Amniotic epithelial cell (primary cell): ENCODE measurements at regions not wholly inside any gene's neighbourhood (a gene's known extent, or its start where the extent isn't known, plus 50 kb on each side); places are given as distances from the start of the nearest gene placed in this dataset.

ENCODE experiments used
- DNase-seq: peaks from one replicate; pipeline ENCODE4 v3.0.0-alpha.2; 2010; ENCODE audit warnings: low read depth

DNA sequence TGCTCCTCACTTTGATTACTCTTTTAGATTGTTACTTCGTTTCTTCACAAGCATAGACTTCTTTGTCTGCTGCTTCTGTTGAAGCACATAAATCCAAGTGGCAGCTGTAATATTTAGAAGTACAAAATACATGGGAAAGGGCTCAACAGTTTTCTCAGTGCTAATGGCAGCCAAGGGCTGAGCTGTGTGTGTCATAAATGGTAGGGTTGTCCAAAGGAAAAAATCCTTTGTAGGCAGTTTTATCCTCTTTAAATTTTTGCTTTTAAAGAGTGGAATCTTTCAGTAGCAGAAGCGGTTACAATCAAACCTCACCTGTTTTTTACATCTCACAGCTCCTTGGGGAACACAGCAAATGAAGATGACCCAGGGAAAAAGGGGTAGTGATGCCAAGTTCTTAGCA is 650.8 kb downstream of the PLPP3 start:
- no peak for DNase-seq

- peak; percentile 62 for DNase-seq
Measured at GRCh38 chr1:55927702-55928290, 651.6 kb downstream of the PLPP3 start.

- no peak for DNase-seq
Measured at GRCh38 chr1:55926906-55927471, 652.4 kb downstream of the PLPP3 start.

DNA sequence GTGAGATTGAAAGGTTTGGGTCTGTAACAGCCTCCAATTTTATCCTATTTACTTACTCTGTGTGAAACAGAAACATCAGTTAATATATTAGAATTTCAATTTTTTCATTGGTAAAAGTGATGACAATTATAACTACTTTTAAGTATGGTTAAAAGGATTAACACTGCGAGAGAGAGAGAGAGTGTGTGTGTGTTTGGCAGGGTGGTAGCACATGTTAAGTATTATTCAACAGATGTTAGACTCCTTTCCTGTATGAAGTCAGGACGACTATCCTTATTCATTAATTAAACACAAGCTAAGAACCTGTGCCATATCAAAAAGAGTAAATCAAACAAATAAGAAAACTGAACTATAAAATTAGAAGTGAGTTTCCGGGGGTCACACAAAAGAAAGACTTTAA is 662.5 kb downstream of the PLPP3 start:
- DNase-seq, result no peak

- DNase-seq, result peak; percentile 73
Measured at GRCh38 chr1:55916481-55916880, 662.9 kb downstream of the PLPP3 start.

GRCh38 chr1:55913565-55913964 is 665.8 kb downstream of the PLPP3 start:
- DNase-seq, result no peak

- no peak for DNase-seq
Measured at GRCh38 chr1:55912438-55912837, 666.9 kb downstream of the PLPP3 start.

GRCh38 chr1:55904541-55904940 is 674.8 kb downstream of the PLPP3 start:
- DNase-seq, result no peak

DNA sequence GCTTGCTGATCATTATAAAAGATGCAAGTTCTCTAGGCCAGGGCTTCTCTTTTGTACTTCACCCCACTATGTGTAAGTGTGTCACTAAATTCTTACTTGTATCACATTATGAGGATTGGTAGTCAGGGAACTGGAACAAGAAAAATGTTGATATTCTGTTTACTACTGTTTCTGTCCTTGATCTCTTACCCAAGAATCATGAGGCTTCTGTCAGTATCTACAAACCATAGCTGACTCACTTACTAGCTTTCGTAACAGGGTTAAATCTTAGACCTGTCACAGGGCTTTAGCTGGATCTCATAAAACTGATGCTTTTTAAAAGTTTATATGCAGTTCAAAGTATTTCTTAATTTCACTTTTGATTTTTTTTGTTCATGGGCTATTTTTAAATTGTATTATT is 681.2 kb downstream of the PLPP3 start:
- DNase-seq, result peak; percentile 98

DNA sequence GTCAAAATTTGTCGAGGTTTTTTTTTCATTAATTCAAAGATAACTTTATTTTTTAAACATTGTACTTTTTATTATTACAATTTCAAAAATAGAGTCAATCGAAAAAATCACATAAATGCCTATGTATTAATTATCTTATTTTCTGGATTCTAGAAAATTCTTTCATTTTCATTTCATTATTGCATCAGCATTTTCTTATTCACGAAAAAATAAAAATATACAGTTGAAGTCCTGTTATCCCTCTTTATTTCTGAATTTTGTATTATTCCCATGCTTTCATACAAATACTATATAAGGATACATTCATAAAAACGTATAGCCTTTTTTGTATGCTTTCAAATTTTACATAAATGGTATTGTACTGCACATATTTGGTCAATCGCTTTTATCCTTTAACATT is 681.0 kb upstream of the USP24 start:
- no peak for DNase-seq

DNA sequence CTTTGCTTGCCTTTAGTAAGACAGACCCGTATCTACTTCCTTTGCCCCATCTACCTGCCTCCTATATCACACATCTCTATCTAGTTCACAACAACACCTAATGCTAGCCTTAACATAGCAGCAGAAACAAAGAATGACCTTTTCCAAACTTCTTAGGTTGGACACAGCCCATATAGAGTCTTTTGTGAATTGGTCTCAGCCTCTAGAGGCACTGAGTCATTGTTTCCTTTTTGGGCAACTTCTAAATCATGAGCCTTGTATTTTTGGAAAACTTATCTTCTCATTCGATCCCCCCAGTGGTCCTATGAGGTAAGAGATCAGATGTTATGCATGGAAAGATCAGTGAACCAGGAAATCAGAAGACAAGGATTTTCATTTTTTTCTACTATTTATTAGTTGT is 679.4 kb upstream of the USP24 start:
- DNase-seq, result no peak

DNA sequence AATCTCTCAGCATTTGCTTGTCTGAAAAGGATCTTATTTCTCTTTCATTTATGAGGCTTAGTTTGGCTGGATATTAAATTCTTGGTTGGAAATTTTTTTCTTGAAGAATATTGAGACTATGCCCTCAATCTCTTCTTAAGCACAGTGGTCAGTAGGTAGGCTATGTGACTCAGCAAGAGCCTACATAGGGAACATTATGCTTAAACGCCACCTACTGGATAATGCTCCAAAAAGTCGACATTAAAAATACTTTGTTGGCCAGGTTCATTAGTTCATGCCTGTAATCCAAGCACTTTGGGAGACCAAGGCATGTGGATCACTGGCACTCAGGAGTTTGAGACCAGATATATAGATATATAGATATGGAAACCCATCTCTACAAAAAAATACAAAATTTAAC is 678.0 kb upstream of the USP24 start:
- peak; percentile 76 for DNase-seq

- no peak for DNase-seq
Measured at GRCh38 chr1:55888685-55889317, 673.6 kb upstream of the USP24 start.

DNA sequence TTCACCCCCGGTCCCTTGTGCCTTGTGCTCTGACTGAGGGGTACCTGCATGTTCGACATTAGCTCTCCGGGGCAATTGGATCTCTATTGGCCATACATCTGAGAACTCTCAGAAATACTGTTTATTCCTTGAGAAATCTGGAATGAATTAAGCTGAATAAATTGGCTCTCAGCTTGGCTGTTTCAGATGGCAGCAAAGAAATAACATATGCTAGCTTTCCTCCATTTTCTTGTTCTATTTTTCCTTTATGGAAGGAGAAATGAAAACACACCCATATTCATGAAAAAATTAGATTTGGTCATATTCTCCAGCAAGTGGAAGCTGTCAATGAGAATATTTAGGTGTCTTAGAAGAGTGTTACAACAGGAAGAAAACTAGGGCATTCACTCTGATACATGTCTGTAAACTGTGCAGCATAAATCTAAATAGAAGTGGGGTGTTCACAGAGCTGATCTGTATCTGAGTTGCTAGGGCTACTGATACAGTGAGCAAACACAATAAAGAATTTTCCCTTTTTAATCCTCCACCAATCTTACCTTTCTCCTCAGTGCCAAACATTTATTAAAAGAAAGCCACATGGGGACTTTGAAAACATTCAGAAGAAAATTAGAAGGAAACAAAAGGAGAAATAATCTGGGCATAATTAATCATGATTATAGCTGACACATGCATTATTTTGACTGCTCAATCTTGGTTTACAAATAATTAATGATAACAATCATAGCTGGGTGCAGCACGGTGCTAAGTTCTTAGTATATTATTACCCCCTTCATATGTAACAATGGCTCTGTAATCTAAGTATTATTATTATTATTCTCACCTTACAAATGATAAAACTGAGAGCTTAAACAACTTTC is 671.9 kb upstream of the USP24 start:
- no peak for DNase-seq

- no peak for DNase-seq
Measured at GRCh38 chr1:55885619-55886018, 670.5 kb upstream of the USP24 start.

DNA sequence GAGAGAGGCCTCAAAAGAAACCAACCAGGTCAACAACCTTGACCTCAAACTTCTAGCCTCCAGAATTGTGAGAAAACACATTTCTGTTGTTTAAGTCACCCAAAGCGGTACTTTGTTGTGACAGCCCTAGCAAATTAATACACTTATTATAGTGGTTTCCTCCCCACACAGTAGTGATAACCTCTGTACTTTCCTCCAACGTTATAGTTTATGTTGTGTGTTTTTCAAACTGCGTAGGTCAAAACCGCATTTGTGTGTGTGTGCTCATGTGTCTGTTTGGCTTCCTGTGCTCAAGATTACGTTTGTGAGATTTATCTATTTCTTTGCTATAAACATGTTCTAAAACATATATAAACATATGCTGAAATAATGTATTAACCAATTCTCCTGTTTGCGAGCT is 667.8 kb upstream of the USP24 start:
- DNase-seq, result no peak

- DNase-seq, result no peak
Measured at GRCh38 chr1:55879346-55879745, 664.2 kb upstream of the USP24 start.

DNA sequence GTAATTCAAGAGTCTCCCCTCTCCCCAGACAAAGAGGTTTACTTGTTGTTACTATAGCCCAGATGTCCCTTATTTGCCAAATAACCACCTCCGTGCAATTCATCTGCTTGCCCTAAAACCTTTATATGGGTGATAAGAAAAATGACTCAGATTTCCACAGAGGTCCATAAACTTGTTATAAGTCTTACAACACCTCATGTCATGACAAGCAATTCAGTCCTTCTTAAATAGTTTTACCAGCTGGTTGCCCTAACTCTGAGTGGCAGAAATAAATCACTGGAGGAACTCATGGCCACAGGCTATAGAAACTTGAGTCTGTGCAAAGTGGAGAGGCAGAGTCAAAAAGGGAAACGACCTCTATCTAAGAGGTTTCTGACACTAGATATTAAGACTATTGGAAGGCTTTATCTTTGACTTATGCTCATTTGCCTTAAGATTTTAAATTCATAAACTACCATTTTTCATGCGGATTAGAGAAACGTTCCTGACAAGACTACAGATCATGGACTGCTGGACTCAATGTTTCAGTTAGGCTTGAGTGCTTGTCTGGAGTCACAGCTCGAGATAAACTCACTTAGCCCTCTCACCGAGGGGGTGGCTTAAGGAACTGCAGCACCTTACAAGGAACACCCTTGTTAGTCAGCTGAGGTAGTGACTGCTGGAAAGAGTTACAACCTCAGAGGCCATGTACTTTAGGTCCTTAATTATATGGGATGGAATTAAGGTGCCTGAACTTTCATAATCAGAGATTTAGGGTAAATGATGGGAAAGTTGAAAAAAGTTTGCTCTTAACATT is 662.5 kb upstream of the USP24 start:
- DNase-seq, result peak; percentile 70

GRCh38 chr1:55876276-55877060 is 661.3 kb upstream of the USP24 start:
- no peak for DNase-seq

DNA sequence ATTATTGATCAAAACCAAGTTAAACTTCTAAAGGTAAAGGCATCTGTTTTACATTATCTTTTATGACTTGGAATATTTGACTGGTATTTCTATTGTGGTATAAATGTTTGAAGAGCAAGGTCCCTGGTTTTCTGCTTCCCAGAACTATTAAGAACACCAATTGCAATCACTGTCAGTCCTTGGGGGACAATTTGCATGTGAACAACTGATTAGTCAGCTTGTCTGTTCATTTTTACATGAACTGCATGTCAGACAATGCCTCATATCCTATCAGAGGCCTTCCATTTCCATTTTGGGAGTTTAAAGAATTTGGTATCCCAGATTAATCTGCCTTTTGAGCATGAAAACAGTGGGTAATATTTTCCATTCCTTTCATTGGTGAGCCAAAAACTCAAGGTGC is 654.9 kb upstream of the USP24 start:
- no peak for DNase-seq

DNA sequence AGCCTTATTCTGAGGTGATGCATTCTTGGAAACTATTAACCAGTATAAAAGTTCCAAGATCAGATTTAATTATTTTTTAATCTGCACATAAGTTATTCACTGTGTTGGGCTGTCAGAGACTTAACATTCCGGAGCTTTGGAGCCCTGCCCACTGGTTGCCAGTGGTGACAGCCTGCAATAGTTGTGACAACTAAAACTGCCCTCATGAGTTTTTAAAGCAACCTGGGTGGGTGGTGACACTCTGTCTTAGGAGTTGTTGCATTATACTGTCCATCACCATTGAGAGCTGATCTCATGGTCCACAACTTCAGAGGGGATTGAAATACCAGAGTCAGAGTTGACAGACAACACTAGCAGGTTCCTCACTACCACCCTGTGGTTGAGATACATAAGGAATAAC is 653.9 kb upstream of the USP24 start:
- DNase-seq, result no peak
